HFF-Myc (cell line): ENCODE measurements at regions not wholly inside any gene's neighbourhood (a gene's known extent, or its start where the extent isn't known, plus 50 kb on each side); places are given as distances from the start of the nearest gene placed in this dataset.

ENCODE experiments used
- DNase-seq: peaks from one replicate; pipeline ENCODE4 v3.0.0-alpha.2; 2011; ENCODE audit warnings: low read depth; ENCODE audit errors: extremely low read depth
- H3K4me3 ChIP-seq: replicated peaks from 2 replicates; pipeline ENCODE4 v1.5.1; 2011; ENCODE audit warnings: low read depth, mild to moderate bottlenecking, control low read depth, low read length
- TF ChIP-seq, protein P1 (sequence below): IDR thresholded peaks from 2 replicates; pipeline ENCODE4 v1.5.1; 2012; ENCODE audit warnings: mild to moderate bottlenecking, low read depth, low read length, control low read depth; ENCODE audit errors: missing control alignments

GRCh38 chr7:156121434-156121833, 309.2 kb upstream of the SHH start:
- no peak for DNase-seq
- TF ChIP-seq, protein P1, sequence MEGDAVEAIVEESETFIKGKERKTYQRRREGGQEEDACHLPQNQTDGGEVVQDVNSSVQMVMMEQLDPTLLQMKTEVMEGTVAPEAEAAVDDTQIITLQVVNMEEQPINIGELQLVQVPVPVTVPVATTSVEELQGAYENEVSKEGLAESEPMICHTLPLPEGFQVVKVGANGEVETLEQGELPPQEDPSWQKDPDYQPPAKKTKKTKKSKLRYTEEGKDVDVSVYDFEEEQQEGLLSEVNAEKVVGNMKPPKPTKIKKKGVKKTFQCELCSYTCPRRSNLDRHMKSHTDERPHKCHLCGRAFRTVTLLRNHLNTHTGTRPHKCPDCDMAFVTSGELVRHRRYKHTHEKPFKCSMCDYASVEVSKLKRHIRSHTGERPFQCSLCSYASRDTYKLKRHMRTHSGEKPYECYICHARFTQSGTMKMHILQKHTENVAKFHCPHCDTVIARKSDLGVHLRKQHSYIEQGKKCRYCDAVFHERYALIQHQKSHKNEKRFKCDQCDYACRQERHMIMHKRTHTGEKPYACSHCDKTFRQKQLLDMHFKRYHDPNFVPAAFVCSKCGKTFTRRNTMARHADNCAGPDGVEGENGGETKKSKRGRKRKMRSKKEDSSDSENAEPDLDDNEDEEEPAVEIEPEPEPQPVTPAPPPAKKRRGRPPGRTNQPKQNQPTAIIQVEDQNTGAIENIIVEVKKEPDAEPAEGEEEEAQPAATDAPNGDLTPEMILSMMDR = no peak
- no peak overlapping the region for H3K4me3 ChIP-seq

DNA sequence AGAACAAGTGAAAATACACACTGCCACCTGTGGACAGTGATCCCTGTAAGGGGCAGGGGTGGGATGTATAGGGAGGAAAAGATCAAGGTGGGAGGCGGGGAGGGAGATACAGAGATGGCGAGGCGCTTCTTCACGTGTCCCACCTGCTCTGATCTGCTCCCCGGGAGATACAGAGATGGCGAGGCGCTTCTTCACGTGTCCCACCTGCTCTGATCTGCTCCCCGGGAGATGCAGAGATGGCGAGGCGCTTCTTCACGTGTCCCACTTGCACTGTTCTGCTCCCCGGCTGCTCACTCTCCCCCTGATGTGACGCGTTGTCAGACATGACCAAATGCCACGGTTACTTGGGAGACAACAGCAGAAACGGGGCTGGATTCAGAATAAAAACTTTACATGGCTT, 308.3 kb upstream of the SHH start:
- no peak for DNase-seq
- H3K4me3 ChIP-seq = no peak overlapping the region
- TF ChIP-seq, protein P1 = no peak

DNA sequence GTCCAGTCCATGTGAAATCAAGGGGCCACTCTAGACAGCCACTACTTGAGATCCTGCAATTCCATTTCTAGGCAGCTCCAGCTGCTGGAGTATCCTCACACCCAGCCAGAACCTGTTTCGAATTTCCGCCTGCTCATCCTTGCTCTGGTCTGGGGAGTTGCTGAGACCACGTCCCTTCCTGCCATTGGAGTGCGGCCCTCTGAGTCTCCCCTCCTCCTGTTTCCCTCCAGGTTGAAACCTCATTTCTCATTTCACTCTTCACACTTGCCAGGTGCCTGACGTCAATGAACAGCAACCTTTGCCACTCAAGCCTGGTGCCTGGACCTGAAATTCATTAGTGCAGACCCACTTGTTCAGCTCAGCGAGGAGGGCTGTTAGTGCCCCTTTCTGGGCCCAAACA, 307.5 kb upstream of the SHH start:
- H3K4me3 ChIP-seq = no peak overlapping the region
- no peak for DNase-seq
- TF ChIP-seq, protein P1 = no peak

- DNase-seq = no peak
- H3K4me3 ChIP-seq = no peak overlapping the region
- TF ChIP-seq, protein P1 = no peak
Measured at GRCh38 chr7:156118248-156118645, 306.0 kb upstream of the SHH start.

DNA sequence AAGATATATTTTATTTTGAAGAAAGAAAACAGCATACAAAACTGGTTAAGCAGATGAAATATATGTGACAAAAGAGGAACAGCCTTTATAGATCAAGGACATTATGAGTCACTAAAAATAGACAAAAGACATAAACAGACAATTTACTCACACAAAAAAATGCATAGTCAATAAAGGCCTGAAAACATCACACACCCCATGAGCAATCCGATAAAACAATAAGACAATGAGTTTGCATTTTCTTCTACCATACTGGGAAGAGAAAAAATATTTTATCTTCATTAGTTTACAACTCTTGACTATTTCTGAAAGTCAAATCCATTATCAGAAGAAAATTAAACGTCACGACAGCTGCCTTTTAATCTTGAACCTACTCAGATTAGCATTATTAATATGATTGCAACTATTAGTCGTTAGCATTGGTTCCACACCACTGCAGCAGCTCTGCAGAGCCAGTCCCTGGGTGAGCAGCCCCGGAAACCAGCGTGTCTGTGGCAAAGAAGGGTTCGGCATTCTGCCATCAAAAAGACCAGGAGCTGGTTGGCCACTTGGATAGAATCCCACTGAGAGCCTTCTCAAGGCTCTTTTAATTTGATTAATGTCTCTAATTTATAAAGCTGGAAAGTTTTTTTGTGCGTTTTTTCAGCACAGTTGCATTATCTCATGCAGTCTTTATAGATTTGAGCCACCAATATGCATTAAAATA, 305.4 kb upstream of the SHH start:
- TF ChIP-seq, protein P1 = no peak
- no peak for DNase-seq
- H3K4me3 ChIP-seq = no peak overlapping the region

- DNase-seq = no peak
- TF ChIP-seq, protein P1 = no peak
- H3K4me3 ChIP-seq = no peak overlapping the region
Measured at GRCh38 chr7:156116514-156117215, 304.4 kb upstream of the SHH start.
